KBM-7 (cell line): ENCODE measurements at regions not wholly inside any gene's neighbourhood (a gene's known extent, or its start where the extent isn't known, plus 50 kb on each side); places are given as distances from the start of the nearest gene placed in this dataset.

ENCODE experiments used
- DNase-seq: peaks from one replicate; pipeline ENCODE4 v3.0.0-alpha.2; 2015
- in situ Hi-C: fragments of 300-500 bp; cut with MboI; formaldehyde crosslinking; loops from 2 replicates; pipeline ENCODE4 v1.14.3; 2020; ENCODE audit warnings: low sequenced_read_pairs, low pct_unique_long_range_greater_than_20kb, mixed read lengths

- no peak for DNase-seq
- in situ Hi-C loops: no loop called here
These were observed 131.0 kb downstream of the PDGFRA start for GRCh38 chr4:54359919-54360650.

GRCh38 chr4:54363037-54363436, 133.9 kb downstream of the PDGFRA start:
- in situ Hi-C loops: no loop called here

GRCh38 chr4:54365691-54366090, 136.6 kb downstream of the PDGFRA start:
- in situ Hi-C loops: no loop called here

More at GRCh38 chr4:54363037-54363436, 133.9 kb downstream of the PDGFRA start:
- DNase-seq: no peak

GRCh38 chr4:54367059-54367458, 138.0 kb downstream of the PDGFRA start:
- in situ Hi-C loops: no loop called here
- no peak for DNase-seq

More at GRCh38 chr4:54365691-54366090, 136.6 kb downstream of the PDGFRA start:
- no peak for DNase-seq

- in situ Hi-C loops: no loop called here
- DNase-seq: no peak
These were observed 139.5 kb downstream of the PDGFRA start for GRCh38 chr4:54368281-54369265.

GRCh38 chr4:54371173-54371572, 142.1 kb downstream of the PDGFRA start:
- DNase-seq: no peak
- in situ Hi-C loops: no loop called here

- DNase-seq: no peak
- in situ Hi-C loops: no loop called here
These were observed 143.9 kb downstream of the PDGFRA start for GRCh38 chr4:54372951-54373350.

- in situ Hi-C loops: no loop called here
- DNase-seq: no peak
These were observed 144.7 kb downstream of the PDGFRA start for GRCh38 chr4:54373718-54374210.

- in situ Hi-C loops: no loop called here
- no peak for DNase-seq
These were observed 149.4 kb downstream of the PDGFRA start for GRCh38 chr4:54378461-54378860.

GRCh38 chr4:54384152-54384551, 155.1 kb downstream of the PDGFRA start:
- in situ Hi-C loops: no loop called here
- DNase-seq: no peak

- in situ Hi-C loops: no loop called here
- DNase-seq: peak; percentile 37
These were observed 155.5 kb downstream of the PDGFRA start for GRCh38 chr4:54384563-54384962.

GRCh38 chr4:54386042-54386669, 157.1 kb downstream of the PDGFRA start:
- DNase-seq: no peak
- in situ Hi-C loops: no loop called here

- no peak for DNase-seq
These were observed 157.6 kb downstream of the PDGFRA start for GRCh38 chr4:54386693-54387092.

GRCh38 chr4:54390670-54391069, 161.6 kb downstream of the PDGFRA start:
- no peak for DNase-seq

More at GRCh38 chr4:54386693-54387092, 157.6 kb downstream of the PDGFRA start:
- in situ Hi-C loops: no loop called here

GRCh38 chr4:54391104-54391503, 162.0 kb downstream of the PDGFRA start:
- no peak for DNase-seq
- in situ Hi-C loops: no loop called here

More at GRCh38 chr4:54390670-54391069, 161.6 kb downstream of the PDGFRA start:
- in situ Hi-C loops: no loop called here

- in situ Hi-C loops: no loop called here
These were observed 163.4 kb downstream of the PDGFRA start for GRCh38 chr4:54392479-54392878.

GRCh38 chr4:54393243-54393642, 164.2 kb downstream of the PDGFRA start:
- no peak for DNase-seq
- in situ Hi-C loops: no loop called here

More at GRCh38 chr4:54392479-54392878, 163.4 kb downstream of the PDGFRA start:
- no peak for DNase-seq

GRCh38 chr4:54395013-54395527, 166.0 kb downstream of the PDGFRA start:
- in situ Hi-C loops: no loop called here
- no peak for DNase-seq

- in situ Hi-C loops: no loop called here
- DNase-seq: no peak
These were observed 171.1 kb downstream of the PDGFRA start for GRCh38 chr4:54400188-54400587.
